IMR-90 (cell line): ENCODE measurements at regions not wholly inside any gene's neighbourhood (a gene's known extent, or its start where the extent isn't known, plus 50 kb on each side); places are given as distances from the start of the nearest gene placed in this dataset.

Experiments used
- ATAC-seq: fragments of 200-7000 bp; cut with Tn5 transposase; 2 replicates; pipeline ENCODE4 v1.9.1; 2020; ENCODE audit warnings: low read depth, mild to moderate bottlenecking, moderate library complexity
- BruUV-seq: library from RNA; stranded (reverse); fragments of 400-500 nt; replicated peaks from 2 replicates; lab custom pipeline; 2021; lab: Mats Ljungman, UMichigan
- CTCF ChIA-PET: fragments of 300-600 bp; formaldehyde crosslinking; extraction: SDS; loops from one replicate; lab custom pipeline; 2021; ENCODE audit warnings: antibody characterized with exemption; lab: Yijun Ruan, JAX
- POLR2A ChIA-PET: fragments of 300-600 bp; sonication (Branson Sonifier 250); formaldehyde crosslinking; loops from one replicate; lab custom pipeline; 2022; ENCODE audit warnings: antibody characterized with exemption; ENCODE audit not compliant: unreplicated experiment; lab: Charles Lee
- DNase-seq: peaks from one replicate; pipeline ENCODE4 v3.0.0; 2013
- H2AFZ ChIP-seq: replicated peaks from 2 replicates; pipeline ENCODE3; 2013; ENCODE audit warnings: low read length, mild to moderate bottlenecking; ENCODE audit not compliant: poor library complexity
- H2AK5ac ChIP-seq: 2 replicates; pipeline ENCODE4 v1.6.1; 2013; ENCODE audit warnings: low read depth, low read length, inconsistent platforms
- H2AK9ac ChIP-seq: replicated peaks from 2 replicates; pipeline ENCODE3; 2013; ENCODE audit warnings: mild to moderate bottlenecking, low read depth, low read length, moderate library complexity; ENCODE audit not compliant: poor library complexity
- H2BK120ac ChIP-seq: 2 replicates; pipeline ENCODE4 v1.6.1; 2013; ENCODE audit warnings: low read depth, low read length, inconsistent platforms
- H2BK15ac ChIP-seq: 3 replicates; pipeline ENCODE4 v1.6.1; 2013; ENCODE audit warnings: low read depth, low read length, inconsistent platforms
- H2BK20ac ChIP-seq: 2 replicates; pipeline ENCODE4 v1.6.1; 2013; ENCODE audit warnings: low read depth, mild to moderate bottlenecking, inconsistent platforms, low read length, moderate library complexity
- H2BK5ac ChIP-seq: 2 replicates; pipeline ENCODE4 v1.6.1; 2013; ENCODE audit warnings: mild to moderate bottlenecking, low read depth, low read length, inconsistent platforms; ENCODE audit not compliant: poor library complexity, severe bottlenecking
- H3K14ac ChIP-seq: replicated peaks from 2 replicates; pipeline ENCODE4 v1.6.1; 2013; ENCODE audit warnings: low read depth, low read length, inconsistent platforms
- H3K18ac ChIP-seq: 2 replicates; pipeline ENCODE4 v1.6.1; 2013; ENCODE audit warnings: low read depth, low read length, control low read depth
- H3K23ac ChIP-seq: 2 replicates; pipeline ENCODE4 v1.6.1; 2013; ENCODE audit warnings: low read depth, low read length, inconsistent platforms
- H3K27ac ChIP-seq: 2 replicates; pipeline ENCODE4 v1.5.1; 2013; ENCODE audit warnings: mild to moderate bottlenecking, control low read depth, low read length; ENCODE audit not compliant: insufficient read depth
- H3K27me3 ChIP-seq: 2 replicates; pipeline ENCODE4 v1.6.1; 2013; ENCODE audit warnings: low read length; ENCODE audit not compliant: control insufficient read depth, insufficient read depth
- H3K36me3 ChIP-seq: 2 replicates; pipeline ENCODE4 v1.6.1; 2013; ENCODE audit warnings: low read length, mixed read lengths; ENCODE audit not compliant: control insufficient read depth, insufficient read depth
- H3K4ac ChIP-seq: 2 replicates; pipeline ENCODE4 v1.6.1; 2013; ENCODE audit warnings: low read depth, low read length, inconsistent platforms
- H3K4me1 ChIP-seq: 2 replicates; pipeline ENCODE4 v1.6.1; 2013; ENCODE audit warnings: low read length, mixed read lengths; ENCODE audit not compliant: control insufficient read depth, insufficient read depth
- H3K4me2 ChIP-seq: 2 replicates; pipeline ENCODE4 v1.6.1; 2013; ENCODE audit warnings: low read depth, mild to moderate bottlenecking, control low read depth, low read length, moderate library complexity
- H3K4me3 ChIP-seq: 2 replicates; pipeline ENCODE4 v1.5.1; 2013; ENCODE audit warnings: low read depth, mild to moderate bottlenecking, control low read depth, low read length, moderate library complexity; ENCODE audit not compliant: insufficient read depth
- H3K56ac ChIP-seq: 2 replicates; pipeline ENCODE4 v1.6.1; 2013; ENCODE audit warnings: low read length, inconsistent platforms; ENCODE audit not compliant: insufficient read depth; ENCODE audit errors: extremely low read depth
- H3K79me1 ChIP-seq, 2 experiments: 2 replicates each; pipeline ENCODE4 v1.6.1; 2013; ENCODE audit warnings: low read length in 2 of 2, inconsistent platforms in 1 of 2, low read depth in 1 of 2
- H3K9ac ChIP-seq: 2 replicates; pipeline ENCODE4 v1.6.1; 2013; ENCODE audit warnings: low read depth, low read length, control low read depth
- H3K9me1 ChIP-seq: 2 replicates; pipeline ENCODE4 v1.6.1; 2013; ENCODE audit warnings: low read length, inconsistent platforms; ENCODE audit not compliant: insufficient read depth
- H3K9me3 ChIP-seq: 2 replicates; pipeline ENCODE4 v1.6.1; 2013; ENCODE audit warnings: low read length; ENCODE audit not compliant: control insufficient read depth, insufficient read depth
- H4K20me1 ChIP-seq: 2 replicates; pipeline ENCODE4 v1.6.1; 2013; ENCODE audit warnings: low read length, inconsistent platforms; ENCODE audit not compliant: insufficient read depth
- H4K5ac ChIP-seq: 2 replicates; pipeline ENCODE4 v1.6.1; 2013; ENCODE audit warnings: mild to moderate bottlenecking, low read depth, low read length, control low read depth
- H4K8ac ChIP-seq, 2 experiments: 2 replicates each; pipeline ENCODE4 v1.6.1; 2013; ENCODE audit warnings: low read depth in 2 of 2, low read length in 2 of 2, control low read depth in 1 of 2, inconsistent platforms in 1 of 2
- H4K91ac ChIP-seq: 2 replicates; pipeline ENCODE4 v1.6.1; 2013; ENCODE audit warnings: low read depth, low read length, inconsistent platforms; ENCODE audit not compliant: insufficient read depth
- CEBPB ChIP-seq: IDR thresholded peaks from 2 replicates; pipeline ENCODE4 v1.6.1; 2012; ENCODE audit warnings: low read depth, low read length, improper control_type of control experiment
- CHD1 ChIP-seq: IDR thresholded peaks from 2 replicates; pipeline ENCODE4 v1.6.1; 2012; ENCODE audit warnings: low read depth, low read length, improper control_type of control experiment
- CTCF ChIP-seq: conservative IDR thresholded peaks from 2 replicates; pipeline ENCODE4 v1.5.1; 2012; ENCODE audit warnings: mild to moderate bottlenecking, low read depth, low read length, improper control_type of control experiment
- ELK1 ChIP-seq: fragments of 150-350 bp; IDR thresholded peaks from 2 replicates; pipeline ENCODE4 v1.6.1; 2016; ENCODE audit warnings: low read depth, mild to moderate bottlenecking, low read length, moderate library complexity, borderline replicate concordance
- MAFK ChIP-seq: IDR thresholded peaks from 2 replicates; pipeline ENCODE4 v1.6.1; 2012; ENCODE audit warnings: low read depth, low read length, improper control_type of control experiment
- MAZ ChIP-seq: IDR thresholded peaks from 2 replicates; pipeline ENCODE4 v1.6.1; 2012; ENCODE audit warnings: low read depth, mild to moderate bottlenecking, low read length, improper control_type of control experiment, moderate library complexity, borderline replicate concordance
- MXI1 ChIP-seq: IDR thresholded peaks from 2 replicates; pipeline ENCODE4 v1.6.1; 2012; ENCODE audit warnings: low read depth, mild to moderate bottlenecking, low read length, moderate library complexity, borderline replicate concordance
- NFE2L2 ChIP-seq: fragments of 150-350 bp; IDR thresholded peaks from 2 replicates; pipeline ENCODE4 v1.6.1; 2016; ENCODE audit warnings: low read depth, mild to moderate bottlenecking, low read length
- POLR2A ChIP-seq: IDR thresholded peaks from 2 replicates; pipeline ENCODE4 v1.6.1; 2012; ENCODE audit warnings: mild to moderate bottlenecking, low read depth, low read length
- RAD21 ChIP-seq: IDR thresholded peaks from 2 replicates; pipeline ENCODE4 v1.6.1; 2012; ENCODE audit warnings: low read length, improper control_type of control experiment
- RFX5 ChIP-seq: IDR thresholded peaks from 2 replicates; pipeline ENCODE4 v1.8.0; 2012; ENCODE audit warnings: low read depth, mild to moderate bottlenecking, low read length, moderate library complexity
- USF2 ChIP-seq: fragments of 150-350 bp; IDR thresholded peaks from 2 replicates; pipeline ENCODE4 v1.6.1; 2017; ENCODE audit warnings: mild to moderate bottlenecking, antibody characterized with exemption, low read length, low read depth
- dilution Hi-C: fragments of 300-500 bp; cut with HindIII; formaldehyde crosslinking; loops from one replicate; pipeline ENCODE4 v1.14.3; 2018; ENCODE audit warnings: low sequenced_read_pairs; ENCODE audit not compliant: unreplicated experiment
- in situ Hi-C: fragments of 300-500 bp; cut with MboI; formaldehyde crosslinking; loops from 3 replicates; pipeline ENCODE4 v1.14.3; 2019; ENCODE audit warnings: low sequenced_read_pairs, inconsistent platforms, mixed read lengths
- intact Hi-C: fragments of 100-400 bp; cut with micrococcal nuclease; formaldehyde crosslinking; loops from 2 replicates; pipeline ENCODE4 v1.10.0; 2022

DNA sequence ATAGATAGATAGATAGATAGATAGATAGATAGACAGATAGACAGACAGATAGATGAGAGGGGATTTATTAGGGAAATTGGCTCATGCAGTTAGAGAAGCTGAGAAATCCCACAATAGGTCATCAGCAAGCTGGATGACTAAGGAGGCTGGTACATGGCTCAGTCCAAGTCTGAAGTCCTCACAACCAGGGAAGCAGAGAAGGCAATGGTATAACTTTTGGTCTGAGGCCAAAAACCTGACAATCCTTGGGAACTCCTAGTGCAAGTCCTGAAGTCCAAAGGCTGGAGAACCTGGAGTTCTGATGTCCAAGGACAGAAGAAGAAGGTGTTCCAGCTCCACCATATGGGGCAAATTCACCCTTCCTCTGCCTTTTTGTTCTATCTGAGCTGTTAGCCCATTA, 517.6 kb upstream of the ATP2B1 start:
- Histone ChIP-seq H2BK5ac (no peak overlapping the region), H2AK9ac (no peak overlapping the region), H2AK5ac (no peak overlapping the region), H3K36me3 (no peaks in the 10 kb centered on the region), H2BK20ac (no peak overlapping the region), H2AFZ (no peak overlapping the region), H3K4me3 (no peak overlapping the region), H3K18ac (no peak overlapping the region), H3K9me3 (no peaks in the 10 kb centered on the region), H4K5ac (no peak overlapping the region), H3K9me1 (no peaks in the 10 kb centered on the region), H3K9ac (no peak overlapping the region), H3K14ac (no peak overlapping the region), H2BK15ac (no peak overlapping the region), H3K27ac (no peak overlapping the region), H3K4me1 (no peaks in the 10 kb centered on the region), H4K91ac (no peak overlapping the region), H3K4ac (no peak overlapping the region), H2BK120ac (no peak overlapping the region), H3K4me2 (no peak overlapping the region), H4K8ac (no peak overlapping the region), H4K20me1 (no peaks in the 10 kb centered on the region), H3K27me3 (no peaks in the 10 kb centered on the region; the same call in 1 of the 2 replicates), H3K56ac (no peak overlapping the region), H3K23ac (no peak overlapping the region), H3K79me1 (no peaks in the 10 kb centered on the region)
- no TSS peak for BruUV-seq
- ChIA-PET POLR2A (no interaction called here), CTCF (no interaction called here)
- ATAC-seq, result no peak
- no peak for TF ChIP-seq CEBPB
- TF ChIP-seq POLR2A, result no peak
- no peak for TF ChIP-seq USF2
- TF ChIP-seq RAD21, result no peak
- TF ChIP-seq CTCF, result no peak
- no peak for TF ChIP-seq MAZ
- no peak for TF ChIP-seq CHD1
- TF ChIP-seq RFX5, result no peak
- TF ChIP-seq ELK1, result no peak
- no peak for TF ChIP-seq MXI1
- no peak for TF ChIP-seq NFE2L2
- TF ChIP-seq MAFK, result no peak
- in situ Hi-C loops, result no loop called here
- intact Hi-C loops, result no loop called here
- no peak for DNase-seq
- dilution Hi-C loops, result no loop called here
